ENCODE measurements at regions not wholly inside any gene's neighbourhood (a gene's known extent, or its start where the extent isn't known, plus 50 kb on each side); places are given as distances from the start of the nearest gene placed in this dataset.

DNA sequence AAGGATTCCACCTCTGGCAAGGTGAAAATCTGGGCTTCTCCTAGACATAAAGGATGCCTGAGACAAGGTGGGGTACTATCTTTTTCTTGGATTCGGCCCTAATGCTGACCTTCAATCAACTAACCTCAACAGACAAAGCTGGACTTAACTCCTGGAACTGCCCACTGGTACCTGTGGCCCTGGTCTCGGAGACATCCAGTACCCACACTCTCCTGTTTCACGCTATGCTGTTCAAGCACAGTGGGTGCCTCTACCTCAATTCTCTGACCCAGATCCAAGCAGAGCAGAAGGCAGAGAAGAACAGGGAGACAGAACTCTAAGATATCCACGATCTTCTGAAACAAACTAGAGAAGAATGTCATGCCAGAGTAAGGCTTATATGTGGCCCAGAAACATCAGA, 189.8 kb upstream of the FOXQ1 start:
- DNase-seq (ENCODE audit: low spot score): no peak

DNA sequence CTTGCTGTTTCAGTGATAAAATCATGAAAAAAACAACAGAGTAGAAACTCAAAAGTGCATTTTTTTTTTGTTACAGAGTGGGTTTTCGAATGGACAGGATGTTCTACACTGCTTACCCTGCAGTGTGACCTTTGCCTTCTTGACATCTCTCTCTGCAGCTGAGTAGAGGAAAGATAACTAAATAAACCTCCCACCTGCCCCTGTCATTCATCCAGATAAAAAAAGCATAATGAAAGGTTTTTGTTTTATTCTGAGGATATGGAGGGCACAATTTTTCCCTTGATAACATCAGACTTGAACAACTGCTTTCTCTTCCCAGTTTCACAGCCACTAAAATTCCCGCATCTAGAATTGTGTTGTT, 193.6 kb upstream of the FOXQ1 start:
- DNase-seq (ENCODE audit: low spot score): no peak

DNA sequence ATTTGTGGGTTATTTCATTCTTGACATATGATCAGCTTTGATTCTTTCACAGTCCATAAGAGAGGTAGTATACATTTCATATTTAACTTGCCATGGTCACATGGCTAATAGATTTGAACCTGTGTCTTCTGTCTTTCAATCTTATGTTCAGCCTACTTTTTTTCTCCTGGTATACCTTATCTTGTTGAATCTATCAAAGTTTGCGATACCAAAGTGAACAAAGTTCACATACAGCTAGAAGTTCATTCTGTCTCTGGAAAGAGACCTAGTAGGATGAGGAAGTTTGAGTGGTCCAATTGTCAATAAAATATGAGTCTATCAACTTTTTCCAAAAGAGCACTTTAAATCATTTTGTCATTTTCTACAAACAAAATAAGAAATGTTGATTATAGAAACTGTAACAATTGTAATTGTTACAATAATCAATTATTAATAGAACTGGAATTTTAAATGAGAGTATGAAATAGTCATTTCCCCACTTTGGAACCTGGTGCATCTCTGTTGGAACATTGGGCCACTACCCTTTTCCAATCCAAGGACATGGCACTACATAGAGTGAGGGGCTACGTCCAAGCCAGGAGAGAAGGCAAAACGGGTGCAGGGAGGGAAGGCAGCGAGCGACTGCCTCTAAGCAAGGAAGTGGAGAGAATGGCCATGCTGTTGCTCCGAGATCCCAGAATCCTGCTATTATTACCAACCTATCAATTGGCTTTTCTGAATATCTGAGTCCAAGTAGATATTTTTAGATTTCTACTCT, 194.2 kb upstream of the FOXQ1 start:
- no peak for DNase-seq (ENCODE audit: low spot score)

DNA sequence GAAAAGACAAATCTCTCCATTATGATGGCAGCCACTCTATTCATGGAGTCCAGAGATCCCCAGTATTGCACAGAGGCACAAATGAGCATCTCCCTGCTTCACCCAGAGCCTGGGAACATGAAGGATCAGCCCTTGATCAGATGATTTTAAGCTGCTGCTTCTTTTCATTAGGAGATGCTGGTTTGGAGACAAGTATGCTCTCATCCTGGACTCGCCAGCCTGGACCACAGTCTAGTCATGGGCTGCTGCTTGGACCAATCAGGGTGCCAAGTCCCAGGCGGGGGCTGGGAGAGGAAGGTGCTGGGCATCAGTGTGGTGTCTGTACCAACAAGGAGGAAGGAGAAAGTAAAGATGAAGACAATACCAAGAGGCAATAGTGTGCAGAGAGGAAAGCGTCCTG, 195.7 kb upstream of the FOXQ1 start:
- DNase-seq (ENCODE audit: low spot score): no peak

DNA sequence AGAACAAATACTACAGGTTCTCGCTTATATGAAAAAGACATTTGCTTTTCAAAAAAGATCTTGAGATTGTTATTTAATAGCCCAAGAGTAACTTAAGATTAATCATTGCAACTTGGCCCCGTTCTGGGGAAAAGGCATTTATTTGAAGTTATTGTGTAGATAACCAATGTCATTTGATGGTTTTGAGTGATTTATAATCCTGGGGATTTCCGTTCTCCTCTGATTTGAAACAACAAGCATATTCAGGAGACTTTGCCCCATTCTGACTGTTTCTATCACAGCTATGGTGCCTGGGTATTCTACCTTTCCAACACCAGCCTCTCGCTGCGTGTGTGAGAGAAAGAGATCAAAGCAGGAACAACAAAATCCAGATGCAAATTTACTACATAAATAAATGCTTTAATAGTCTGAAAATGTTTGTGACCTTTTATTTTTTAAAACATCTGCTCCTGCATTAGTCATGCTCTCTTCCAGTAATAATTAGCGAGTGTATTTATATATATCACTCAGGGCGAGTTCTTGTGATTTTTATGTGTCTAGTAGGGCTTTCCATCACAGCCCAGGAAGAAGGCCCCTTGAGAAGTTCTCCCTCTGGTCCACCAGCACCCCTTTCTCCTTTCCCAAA, 197.9 kb upstream of the FOXQ1 start:
- no peak for DNase-seq (ENCODE audit: low spot score)

DNA sequence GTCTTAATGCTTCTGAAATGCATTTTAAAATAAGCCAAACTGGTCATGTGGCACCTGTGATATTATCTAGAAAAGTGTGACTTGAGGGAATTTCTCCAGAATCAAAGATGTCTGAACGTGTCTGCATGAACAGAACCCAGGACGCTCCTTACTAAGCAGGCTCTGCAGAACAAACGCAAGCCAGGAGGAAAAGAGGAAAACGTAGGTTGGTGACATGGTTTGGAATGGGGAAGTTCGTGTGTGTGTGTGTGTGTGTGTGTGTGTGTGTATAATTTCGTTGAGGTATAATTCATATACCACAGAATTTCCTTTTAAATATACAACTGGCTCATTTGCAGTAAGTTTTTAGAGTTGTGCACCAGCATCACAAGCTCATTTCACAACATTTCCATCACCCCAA, 200.5 kb upstream of the FOXQ1 start:
- no peak for DNase-seq (ENCODE audit: low spot score)

DNA sequence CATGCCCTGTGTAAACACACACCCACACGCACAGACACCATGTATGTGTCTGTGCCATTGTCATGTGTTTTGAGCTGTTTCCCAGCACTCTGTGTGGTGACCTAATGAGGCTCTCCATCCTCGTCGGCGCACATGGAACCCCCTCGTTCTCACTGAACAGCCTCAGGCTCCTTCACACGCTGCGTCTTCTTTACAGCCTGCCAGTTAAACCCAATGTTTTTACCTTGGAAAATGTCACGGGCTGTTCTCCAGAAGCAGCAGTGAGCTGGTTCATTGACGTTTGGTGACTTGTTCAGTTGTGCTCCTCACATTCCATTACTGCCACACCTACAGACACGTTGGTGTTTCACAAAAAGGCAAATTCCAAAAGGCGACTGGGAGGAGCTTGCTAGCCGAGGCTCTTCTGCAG, 201.0 kb upstream of the FOXQ1 start:
- DNase-seq (ENCODE audit: low spot score): no peak

DNA sequence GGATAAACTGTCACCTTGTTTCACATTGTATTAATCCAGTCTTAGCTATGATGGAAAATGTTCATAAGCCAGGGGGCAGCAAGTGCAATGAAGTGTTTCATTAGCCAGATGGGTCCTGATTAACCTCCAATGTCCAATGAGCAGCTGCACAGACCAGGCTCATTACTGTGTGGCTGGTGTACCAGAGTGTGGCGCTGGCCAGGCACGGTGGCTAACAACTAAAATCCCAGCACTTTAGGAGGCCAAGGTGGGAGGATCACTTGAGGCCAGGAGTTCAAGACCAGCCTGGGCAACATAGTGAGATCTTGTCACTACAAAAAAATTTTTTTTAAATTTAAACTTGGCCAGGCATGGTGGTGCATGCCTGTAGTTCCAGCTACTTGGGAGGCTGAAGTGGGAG, 201.7 kb upstream of the FOXQ1 start:
- DNase-seq (ENCODE audit: low spot score): no peak

DNA sequence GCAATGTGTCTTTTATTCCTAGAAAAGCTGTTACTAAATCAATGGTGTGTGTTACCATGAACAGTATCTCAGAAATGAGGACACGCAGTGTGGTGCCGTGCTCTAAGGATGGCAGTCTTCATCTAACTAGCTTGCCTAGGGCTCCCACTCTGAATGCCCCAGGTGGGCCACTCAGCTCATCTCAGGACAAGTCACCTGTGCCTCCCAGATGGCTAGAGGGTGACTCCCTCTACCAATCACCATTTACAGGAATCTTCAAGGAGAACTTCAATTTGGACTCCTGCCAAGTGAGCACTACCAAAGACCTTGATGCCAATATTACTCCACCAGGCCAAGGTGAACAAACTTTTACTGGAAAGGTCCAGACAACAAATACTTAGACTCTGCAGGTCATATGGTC, 202.8 kb upstream of the FOXQ1 start:
- no peak for DNase-seq (ENCODE audit: low spot score)

DNA sequence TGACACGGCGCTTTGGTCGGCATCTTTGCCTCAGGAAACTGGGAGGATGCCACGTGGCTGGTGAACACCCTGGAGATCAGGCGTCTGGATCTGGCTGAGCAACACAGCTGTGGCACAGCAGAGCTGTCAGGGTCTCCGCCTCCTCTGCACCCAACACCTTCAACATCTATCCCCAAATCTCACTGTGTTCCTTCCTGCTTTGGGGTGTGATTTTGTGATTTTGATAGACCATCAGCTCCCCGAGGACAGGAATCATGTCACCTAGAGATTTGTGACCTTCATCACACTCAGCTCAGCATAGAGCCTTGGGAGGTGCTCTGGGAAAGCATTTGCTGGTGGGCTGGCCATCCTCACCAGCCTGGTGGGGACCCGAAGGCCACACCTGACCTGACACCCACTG, 203.7 kb upstream of the FOXQ1 start:
- DNase-seq (ENCODE audit: low spot score): no peak

DNA sequence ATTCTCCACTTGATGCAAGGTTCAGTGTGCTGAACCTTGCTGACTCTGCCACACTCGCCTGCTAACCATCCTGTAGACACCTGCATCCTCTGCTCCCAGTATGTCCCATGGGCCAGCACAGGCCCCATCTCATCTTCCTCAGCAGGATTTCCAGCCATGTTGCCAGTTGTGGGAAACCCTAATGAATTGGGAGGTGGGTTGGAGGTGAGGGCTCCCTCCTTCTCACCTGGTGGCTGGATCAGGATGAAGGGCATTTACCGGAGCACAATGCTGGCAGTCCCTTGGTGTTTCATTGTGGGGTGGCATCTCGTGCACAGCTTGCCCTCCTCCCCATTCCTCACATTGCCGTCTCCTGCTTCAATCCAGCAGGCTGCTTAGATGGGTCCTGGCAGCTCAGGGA, 204.3 kb upstream of the FOXQ1 start:
- no peak for DNase-seq (ENCODE audit: low spot score)

DNA sequence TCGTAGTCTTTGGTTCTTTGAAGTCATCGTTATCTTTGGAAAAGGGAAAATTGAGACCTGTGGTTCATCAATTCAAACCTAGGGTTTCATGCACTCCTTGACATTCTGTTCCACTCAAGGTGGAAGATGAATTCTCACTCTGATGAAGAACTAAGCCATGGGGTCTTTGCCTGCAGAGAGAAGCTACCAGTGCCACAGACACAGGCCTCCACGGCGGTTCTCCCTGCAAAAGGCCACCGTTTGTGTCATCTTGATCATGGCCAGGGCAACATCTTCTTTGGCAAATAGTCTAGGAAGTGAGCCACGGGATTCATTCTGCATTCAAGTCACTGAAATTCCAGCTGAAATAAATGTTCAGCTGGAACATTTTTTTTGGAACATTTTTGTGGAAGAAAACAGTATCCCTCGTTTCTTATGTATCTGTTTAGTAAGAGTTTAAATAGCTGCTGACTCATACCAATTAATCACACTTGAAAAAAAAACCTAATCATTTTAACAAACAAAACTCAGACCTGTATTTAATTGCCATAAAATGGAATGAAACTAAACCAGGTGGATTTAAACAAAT, 206.0 kb upstream of the FOXQ1 start:
- peak; percentile 37 for DNase-seq (ENCODE audit: low spot score)

DNA sequence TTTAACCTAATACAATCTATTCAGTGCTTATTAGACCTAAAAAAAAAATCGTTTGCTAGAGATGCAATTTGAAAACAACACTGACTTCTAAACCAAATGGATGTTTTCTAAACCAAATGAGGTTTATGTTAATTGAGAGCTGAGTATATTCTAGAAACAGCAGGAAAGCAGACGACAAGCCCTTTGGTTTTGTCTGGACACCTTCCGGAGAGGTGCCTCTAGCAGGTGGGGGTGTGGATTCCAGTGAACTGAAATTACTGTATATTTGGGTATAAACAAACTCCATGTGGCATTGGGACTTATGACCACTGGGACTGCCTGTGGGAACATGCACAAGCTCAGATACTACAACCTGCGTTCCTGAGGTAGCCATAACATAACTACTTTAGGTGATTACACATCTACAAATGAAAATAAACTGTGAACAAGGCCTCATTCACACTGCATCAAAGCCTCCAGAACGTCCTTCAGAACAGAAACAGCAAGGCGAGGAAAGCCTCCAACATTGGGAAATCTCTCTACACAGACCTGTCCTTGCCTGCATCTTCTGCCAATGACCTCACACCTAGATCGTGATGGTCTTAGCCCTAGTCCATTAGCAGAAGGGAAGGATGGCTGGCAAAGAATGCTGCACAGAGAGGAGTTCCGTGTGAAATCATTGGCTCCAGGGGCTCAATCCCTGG, 206.8 kb upstream of the FOXQ1 start:
- no peak for DNase-seq (ENCODE audit: low spot score)

DNA sequence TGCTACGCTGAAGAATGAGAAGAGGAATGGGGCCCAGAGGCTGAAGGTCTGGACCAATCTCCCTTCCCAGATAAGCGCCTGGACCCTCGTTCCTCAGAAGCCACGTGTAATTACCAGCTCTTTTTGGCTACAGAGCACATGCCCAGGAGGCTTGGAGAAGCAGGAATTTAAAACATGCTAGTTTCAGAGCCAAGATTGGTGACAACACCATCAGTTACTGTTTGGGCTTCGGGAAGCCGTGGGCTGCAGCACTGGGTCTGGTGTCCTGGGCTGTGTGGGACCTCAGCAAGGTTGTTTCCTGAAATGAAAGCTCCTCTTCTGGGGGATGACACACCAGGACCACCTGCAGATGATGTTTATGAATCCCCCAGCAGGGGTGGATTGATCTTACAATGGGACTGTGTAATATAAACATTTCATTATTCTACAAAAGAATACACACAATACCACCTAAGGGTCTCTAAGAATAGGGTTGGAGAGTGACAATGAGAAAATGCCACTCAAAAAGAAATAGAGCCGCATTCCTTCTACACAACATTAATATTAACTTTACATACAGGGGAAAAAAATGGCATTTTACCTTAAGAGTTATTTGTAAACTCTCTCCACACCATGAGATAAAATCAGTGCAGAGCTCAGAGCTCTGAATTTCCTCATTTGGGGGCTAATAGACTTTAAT, 207.8 kb upstream of the FOXQ1 start:
- DNase-seq (ENCODE audit: low spot score): peak; percentile 76

DNA sequence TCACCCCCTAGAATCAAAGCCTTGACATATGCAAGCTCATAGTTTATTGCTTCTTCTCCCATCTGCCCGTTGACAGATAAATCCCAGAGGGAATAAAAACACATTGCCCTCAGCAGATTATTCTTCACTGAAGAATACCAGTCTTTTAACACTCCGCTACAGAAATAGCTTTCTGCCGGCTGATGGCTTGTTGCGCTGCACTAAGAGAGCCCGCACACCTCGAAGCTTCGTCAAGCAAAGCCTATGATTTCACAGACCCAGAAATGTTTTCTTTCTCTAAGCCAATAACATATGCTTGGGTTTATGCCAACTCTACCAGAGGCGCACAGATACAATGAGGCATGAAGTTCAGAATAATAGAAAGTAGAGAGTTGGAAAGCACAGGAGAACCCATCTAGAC, 208.9 kb upstream of the FOXQ1 start:
- DNase-seq (ENCODE audit: low spot score): no peak

DNA sequence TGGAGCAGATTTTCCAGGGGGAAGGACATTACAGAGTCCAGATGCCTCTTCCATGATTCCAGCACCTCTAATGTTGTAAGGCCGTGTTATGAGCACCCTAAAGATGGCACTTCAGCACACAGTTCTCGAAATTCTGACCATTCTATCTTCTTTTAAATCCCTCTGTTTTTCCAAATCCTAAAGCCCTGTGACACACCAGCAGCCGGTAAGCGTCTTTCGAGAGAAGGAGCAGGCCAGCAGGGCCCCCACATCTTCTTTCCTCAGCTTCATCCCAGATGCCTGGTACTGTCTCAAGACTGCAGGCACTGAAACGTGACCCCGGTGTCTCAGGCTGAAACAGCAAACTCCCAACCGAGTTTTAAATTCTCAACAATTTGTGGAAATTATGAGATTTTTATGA, 211.6 kb upstream of the FOXQ1 start:
- DNase-seq (ENCODE audit: low spot score): no peak

DNA sequence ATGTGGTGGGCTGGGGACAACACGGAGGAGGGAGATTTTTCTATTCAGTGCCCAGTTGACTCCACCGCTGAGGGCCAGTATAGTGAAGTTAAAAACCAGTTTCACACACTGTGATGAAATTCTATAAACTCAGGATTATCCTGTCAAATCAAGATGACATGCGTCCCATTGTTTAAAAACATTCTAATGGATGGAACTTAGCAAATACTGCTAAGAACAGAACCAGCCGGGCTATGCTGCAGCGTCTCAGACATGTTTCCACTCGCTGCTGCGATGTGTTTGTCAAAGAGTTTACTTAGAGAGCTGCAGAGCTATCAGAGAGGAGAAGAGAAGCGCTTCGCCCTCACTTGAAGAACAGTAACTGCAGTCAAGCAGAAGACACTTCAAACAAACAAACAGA, 212.6 kb upstream of the FOXQ1 start:
- no peak for DNase-seq (ENCODE audit: low spot score)

DNA sequence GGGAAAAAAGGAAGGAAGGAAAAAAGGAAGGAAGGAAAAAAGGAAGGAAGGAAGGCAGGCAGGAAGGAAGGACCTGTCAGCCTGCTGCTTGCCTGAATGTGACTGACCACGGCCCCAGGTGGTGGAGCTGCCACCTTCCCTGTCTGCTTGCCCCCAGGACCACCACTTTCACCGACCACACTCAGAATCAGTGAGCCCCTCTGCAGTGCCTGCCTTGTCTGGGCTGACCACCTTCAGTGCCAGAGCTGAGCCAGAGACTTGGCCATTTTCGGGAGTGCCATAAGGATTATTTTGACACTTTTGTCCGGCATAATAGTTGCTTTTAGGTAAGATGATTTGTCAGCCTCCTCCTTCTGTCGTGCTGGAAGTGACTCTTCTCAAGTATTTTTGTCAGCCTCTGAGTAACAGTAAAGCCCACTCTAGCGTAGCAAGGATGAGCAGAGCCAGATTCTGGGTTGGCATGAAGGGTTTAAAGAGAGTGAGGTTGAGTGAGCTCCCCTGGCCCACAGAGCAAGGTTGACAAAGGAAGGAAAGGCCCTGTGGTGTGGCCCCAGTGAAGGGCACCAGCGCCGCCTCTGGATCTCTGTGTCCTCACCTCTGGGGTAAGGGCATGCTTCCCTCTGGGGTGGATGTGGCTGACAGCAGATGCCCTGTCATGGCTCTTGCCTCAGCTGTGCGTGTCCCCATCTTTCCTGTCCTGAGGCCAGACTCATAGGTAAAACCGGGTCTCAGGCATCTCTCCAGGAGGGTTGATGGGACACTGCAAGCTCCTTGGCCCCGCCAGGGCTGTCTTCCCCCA, 214.7 kb upstream of the FOXQ1 start:
- DNase-seq (ENCODE audit: low spot score): no peak

DNA sequence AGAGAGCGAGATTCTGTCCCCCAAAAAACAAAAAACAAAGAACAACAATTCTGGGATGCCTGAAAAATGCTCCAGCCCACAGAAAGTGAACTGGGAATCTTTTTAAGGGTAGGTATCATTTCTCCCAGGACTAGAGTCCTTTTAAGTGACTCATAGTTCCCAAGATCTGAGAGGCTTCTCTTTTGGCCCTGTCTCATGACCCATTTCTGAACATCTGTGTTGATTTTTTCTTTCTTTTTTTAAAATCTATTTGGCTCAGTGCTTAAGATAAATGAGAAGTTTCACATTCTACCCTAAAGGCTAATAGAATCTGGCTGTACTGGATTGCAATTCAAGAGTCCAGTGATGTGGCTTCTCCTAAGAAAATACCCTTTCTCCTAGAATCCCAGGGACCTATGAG, 217.6 kb upstream of the FOXQ1 start:
- peak; percentile 80 for DNase-seq (ENCODE audit: low spot score)

DNA sequence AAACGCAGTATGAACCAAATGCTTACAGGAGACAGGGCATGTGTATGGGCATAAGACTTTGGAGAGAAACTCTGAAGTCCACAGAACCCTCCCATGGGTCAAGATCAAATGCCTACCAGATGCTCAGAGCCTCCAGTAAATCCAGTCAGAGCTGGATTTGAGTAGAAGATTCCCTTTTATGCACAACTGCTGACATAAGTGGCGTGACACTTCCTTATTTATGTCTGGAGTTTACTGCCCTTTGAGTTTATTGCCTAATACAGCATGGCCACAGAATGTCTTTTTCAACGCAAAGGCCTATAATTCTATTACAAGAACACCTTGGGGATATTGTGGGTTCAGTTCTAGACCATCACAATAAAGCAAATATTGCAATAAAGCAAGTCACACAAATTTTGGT, 220.0 kb upstream of the FOXQ1 start:
- no peak for DNase-seq (ENCODE audit: low spot score)

DNA sequence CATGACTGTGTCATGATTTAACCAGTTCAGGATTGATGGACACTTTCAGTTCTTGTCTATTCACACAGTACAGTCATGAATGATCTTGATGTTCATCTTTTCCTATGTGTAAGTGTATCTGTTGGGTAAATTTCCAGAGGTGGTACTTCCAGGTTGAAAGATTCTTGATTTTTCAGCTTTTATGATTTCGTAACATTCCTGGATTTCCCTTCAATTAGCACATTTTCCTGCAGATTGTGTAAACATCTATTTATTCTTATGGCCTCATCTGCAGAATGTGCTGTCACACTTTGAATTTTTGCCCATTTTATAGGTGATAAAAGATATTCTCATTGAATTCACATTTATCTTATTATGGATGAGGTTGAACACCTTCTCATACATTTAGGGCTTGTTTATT, 222.0 kb upstream of the FOXQ1 start:
- no peak for DNase-seq (ENCODE audit: low spot score)

DNA sequence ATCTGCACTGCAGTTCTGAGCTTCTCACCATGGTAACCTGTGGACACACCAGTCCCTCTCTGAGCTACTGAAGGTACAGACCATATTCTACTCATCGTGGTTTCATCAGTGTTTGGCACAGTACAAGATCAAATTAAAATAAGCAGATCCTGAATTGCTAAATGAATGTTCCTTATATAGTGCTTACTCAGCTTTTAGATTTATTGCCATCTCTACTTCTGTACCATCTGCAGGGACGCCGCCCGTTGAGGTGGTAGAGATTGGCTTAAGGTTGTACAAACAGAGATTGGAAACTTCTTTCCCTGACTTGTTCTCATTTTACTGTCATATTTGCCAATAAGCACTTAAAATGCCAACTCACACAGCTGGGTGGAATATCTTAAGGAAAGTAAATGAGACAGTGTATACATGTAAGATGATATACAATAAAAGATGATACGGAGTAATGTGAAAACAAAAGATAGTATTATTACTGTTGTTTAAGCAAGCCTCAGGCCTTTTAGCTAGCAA, 223.4 kb upstream of the FOXQ1 start:
- no peak for DNase-seq (ENCODE audit: low spot score)

Measured in AG20443 (cell line).